BE2C (cell line): ENCODE measurements at regions not wholly inside any gene's neighbourhood (a gene's known extent, or its start where the extent isn't known, plus 50 kb on each side); places are given as distances from the start of the nearest gene placed in this dataset.

Source experiments
- DNase-seq: peaks from one replicate; pipeline ENCODE4 v3.0.0-alpha.2; 2020
- H3K27me3 ChIP-seq: fragments of 250-450 bp; sonication (Bioruptor Pico); 2 replicates; pipeline ENCODE4 v1.5.1; 2020; ENCODE audit warnings: mild to moderate bottlenecking
- H3K36me3 ChIP-seq: fragments of 250-450 bp; sonication (Bioruptor Pico); 2 replicates; pipeline ENCODE4 v1.5.1; 2020; ENCODE audit warnings: mild to moderate bottlenecking
- H3K4me1 ChIP-seq: fragments of 250-450 bp; sonication (Bioruptor Pico); 2 replicates; pipeline ENCODE4 v1.5.1; 2020
- H3K4me3 ChIP-seq: 2 replicates; pipeline ENCODE4 v1.5.1; 2011; ENCODE audit warnings: low read depth, low read length
- H3K9me3 ChIP-seq: fragments of 250-450 bp; sonication (Bioruptor Pico); 2 replicates; pipeline ENCODE4 v1.5.1; 2020
- CTCF ChIP-seq: IDR thresholded peaks from 2 replicates; pipeline ENCODE4 v1.5.1; 2012; ENCODE audit warnings: mild to moderate bottlenecking, low read depth, low read length

- DNase-seq, result no peak
- H3K36me3 ChIP-seq, result no peaks in the 10 kb centered on the region
- no peaks in the 10 kb centered on the region for H3K27me3 ChIP-seq
- no peaks in the 10 kb centered on the region for H3K9me3 ChIP-seq
- H3K4me3 ChIP-seq, result no peak overlapping the region
- peaks cover 15% of the 10 kb centered on the region for H3K4me1 ChIP-seq
- no peak for TF ChIP-seq CTCF
These were observed 214.3 kb downstream of the C9orf50 start for GRCh38 chr9:129406278-129407225.

GRCh38 chr9:129405827-129406213, 215.1 kb downstream of the C9orf50 start:
- TF ChIP-seq CTCF, result no peak
- H3K4me3 ChIP-seq, result no peak overlapping the region

GRCh38 chr9:129405089-129405826, 215.6 kb downstream of the C9orf50 start:
- no peaks in the 10 kb centered on the region for H3K9me3 ChIP-seq
- no peak overlapping the region for H3K4me3 ChIP-seq
- H3K27me3 ChIP-seq, result no peaks in the 10 kb centered on the region
- peaks cover 15% of the 10 kb centered on the region for H3K4me1 ChIP-seq
- no peaks in the 10 kb centered on the region for H3K36me3 ChIP-seq
- no peak for TF ChIP-seq CTCF
- no peak for DNase-seq

More at GRCh38 chr9:129405827-129406213, 215.1 kb downstream of the C9orf50 start:
- H3K36me3 ChIP-seq, result no peaks in the 10 kb centered on the region
- no peaks in the 10 kb centered on the region for H3K9me3 ChIP-seq
- no peak for DNase-seq
- H3K27me3 ChIP-seq, result no peaks in the 10 kb centered on the region
- peaks cover 15% of the 10 kb centered on the region for H3K4me1 ChIP-seq

- Histone ChIP-seq H3K4me1 (peaks cover 16% of the 10 kb centered on the region), H3K9me3 (no peaks in the 10 kb centered on the region), H3K27me3 (no peaks in the 10 kb centered on the region), H3K36me3 (no peaks in the 10 kb centered on the region), H3K4me3 (no peak overlapping the region)
- TF ChIP-seq CTCF, result no peak
- no peak for DNase-seq
These were observed 216.3 kb downstream of the C9orf50 start for GRCh38 chr9:129404621-129405020.

GRCh38 chr9:129403779-129404620, 216.9 kb downstream of the C9orf50 start:
- Histone ChIP-seq H3K4me1 (peaks cover 20% of the 10 kb centered on the region), H3K9me3 (no peaks in the 10 kb centered on the region), H3K27me3 (no peaks in the 10 kb centered on the region), H3K36me3 (no peaks in the 10 kb centered on the region), H3K4me3 (no peak overlapping the region)
- TF ChIP-seq CTCF, result no peak
- DNase-seq, result no peak
